ENCODE measurements at regions not wholly inside any gene's neighbourhood (a gene's known extent, or its start where the extent isn't known, plus 50 kb on each side); places are given as distances from the start of the nearest gene placed in this dataset.
"Not testable (repeated sequence)": the region's sequence is repeated elsewhere in the genome, so short reads cannot be mapped to it uniquely, and the experiment has no call there.

- FAIRE-seq, result no peak
Measured at GRCh38 chr7:125436220-125436619, 506.6 kb upstream of the POT1 start.

GRCh38 chr7:125431349-125431748 is 501.7 kb upstream of the POT1 start:
- no peak for FAIRE-seq

- FAIRE-seq, result no peak
Measured at GRCh38 chr7:125430013-125430412, 500.4 kb upstream of the POT1 start.

GRCh38 chr7:125427676-125428075 is 498.1 kb upstream of the POT1 start:
- FAIRE-seq, result no peak

GRCh38 chr7:125425506-125425905 is 495.9 kb upstream of the POT1 start:
- FAIRE-seq, result no peak

- no peak for FAIRE-seq
Measured at GRCh38 chr7:125424721-125425120, 495.1 kb upstream of the POT1 start.

- no peak for FAIRE-seq
Measured at GRCh38 chr7:125423458-125424155, 494.0 kb upstream of the POT1 start.

GRCh38 chr7:125421407-125421806 is 491.8 kb upstream of the POT1 start:
- FAIRE-seq, result not testable (repeated sequence)

GRCh38 chr7:125412890-125413665 is 483.5 kb upstream of the POT1 start:
- FAIRE-seq, result no peak

GRCh38 chr7:125409921-125410320 is 480.3 kb upstream of the POT1 start:
- no peak for FAIRE-seq

- no peak for FAIRE-seq
Measured at GRCh38 chr7:125406111-125406510, 476.5 kb upstream of the POT1 start.

- no peak for FAIRE-seq
Measured at GRCh38 chr7:125399408-125399807, 469.8 kb upstream of the POT1 start.

- no peak for FAIRE-seq
Measured at GRCh38 chr7:125396466-125397151, 467.0 kb upstream of the POT1 start.

- no peak for FAIRE-seq
Measured at GRCh38 chr7:125391921-125392320, 462.3 kb upstream of the POT1 start.

- FAIRE-seq, result no peak
Measured at GRCh38 chr7:125390981-125391380, 461.4 kb upstream of the POT1 start.

GRCh38 chr7:125386211-125386610 is 456.6 kb upstream of the POT1 start:
- no peak for FAIRE-seq

GRCh38 chr7:125383324-125383723 is 453.7 kb upstream of the POT1 start:
- no peak for FAIRE-seq

GRCh38 chr7:125382401-125382800 is 452.8 kb upstream of the POT1 start:
- no peak for FAIRE-seq

- no peak for FAIRE-seq
Measured at GRCh38 chr7:125375942-125376341, 446.3 kb upstream of the POT1 start.

- FAIRE-seq, result no peak
Measured at GRCh38 chr7:125370502-125370901, 440.9 kb upstream of the POT1 start.

GRCh38 chr7:125363873-125364272 is 434.2 kb upstream of the POT1 start:
- no peak for FAIRE-seq

GRCh38 chr7:125358551-125359167 is 429.0 kb upstream of the POT1 start:
- FAIRE-seq, result no peak

GRCh38 chr7:125357676-125358455 is 428.2 kb upstream of the POT1 start:
- no peak for FAIRE-seq
